GM12878 (cell line): ENCODE measurements at regions not wholly inside any gene's neighbourhood (a gene's known extent, or its start where the extent isn't known, plus 50 kb on each side); places are given as distances from the start of the nearest gene placed in this dataset.

Experiments
- ASH2L ChIP-seq: fragments of 300-600, 200-600 bp; sonication (generic); IDR thresholded peaks from 2 replicates; pipeline ENCODE4 v1.6.1; 2017; ENCODE audit warnings: low read depth, mild to moderate bottlenecking, borderline replicate concordance
- BHLHE40 ChIP-seq, 2 experiments: fragments of 450-650 bp in 1 of 2; IDR thresholded peaks; 2 replicates each; pipeline ENCODE4 v1.6.1; 2011 to 2017; ENCODE audit warnings: low read depth in 2 of 2, borderline replicate concordance in 1 of 2, improper control_type of control experiment in 1 of 2, low read length in 1 of 2, mild to moderate bottlenecking in 1 of 2
- CHD2 ChIP-seq: IDR thresholded peaks from 2 replicates; pipeline ENCODE4 v1.6.1; 2011; ENCODE audit warnings: low read depth, low read length, improper control_type of control experiment, borderline replicate concordance
- HCFC1 ChIP-seq: fragments of 150-350 bp; IDR thresholded peaks from 2 replicates; pipeline ENCODE4 v1.6.1; 2014; ENCODE audit warnings: low read length
- NBN ChIP-seq: fragments of 450-650 bp; IDR thresholded peaks from 2 replicates; pipeline ENCODE4 v1.6.1; 2016
- POLR2A ChIP-seq: IDR thresholded peaks from 2 replicates; pipeline ENCODE4 v1.6.1; 2011; ENCODE audit warnings: low read depth, mild to moderate bottlenecking, low read length
- REST ChIP-seq: IDR thresholded peaks from 2 replicates; pipeline ENCODE4 v1.6.1; 2012; ENCODE audit warnings: mild to moderate bottlenecking, low read depth, low read length
- ZNF274 ChIP-seq: IDR thresholded peaks from one replicate; pipeline ENCODE4 v1.8.0; 2011; ENCODE audit not compliant: insufficient read length, insufficient read depth
- TF ChIP-seq, protein P1 (sequence below), 3 experiments: IDR thresholded peaks in 2 of 3; conservative IDR thresholded peaks in 1 of 3; 2 replicates each; pipeline ENCODE4 v1.5.1; 2011; ENCODE audit warnings: low read depth in 3 of 3, low read length in 3 of 3, mild to moderate bottlenecking in 3 of 3, control low read depth in 2 of 3, moderate library complexity in 2 of 3, inconsistent platforms in 1 of 3, mixed read lengths in 1 of 3; ENCODE audit not compliant: control insufficient read depth in 2 of 3, insufficient read depth in 1 of 3; ENCODE audit errors: extremely low read depth in 1 of 3
- TF ChIP-seq, protein P2 (sequence below): fragments of 450-650 bp; conservative IDR thresholded peaks from 2 replicates; pipeline ENCODE4 v1.6.1; 2017; ENCODE audit warnings: mild to moderate bottlenecking, moderate library complexity

DNA sequence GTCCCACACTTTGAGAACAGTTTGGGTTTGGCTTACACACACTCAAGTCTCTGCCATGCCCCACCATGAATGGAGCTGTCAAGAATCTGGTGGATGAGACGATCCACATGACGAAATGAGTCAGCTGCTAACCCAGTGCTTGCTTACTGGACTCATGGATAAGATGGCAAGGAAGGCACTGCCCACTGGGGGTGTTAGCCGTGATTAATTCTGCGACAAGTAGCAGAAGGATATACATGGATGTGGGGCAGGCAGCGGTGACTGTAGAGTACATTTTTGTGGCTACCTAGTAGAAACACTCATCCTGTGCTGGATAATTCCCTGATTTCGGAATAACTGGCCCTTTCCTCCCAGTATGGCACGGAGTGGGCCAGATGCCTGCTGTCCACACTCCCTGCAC, 77.5 kb downstream of the SPATA31C2 start:
- TF ChIP-seq CHD2, result no peak
- no peak for TF ChIP-seq REST
- TF ChIP-seq ASH2L, result no peak
- no peak for TF ChIP-seq POLR2A
- no peak for TF ChIP-seq BHLHE40 (IDR thresholded peaks at IDR 0.05; ENCODE audit: borderline replicate concordance in 1 of 2, low read depth in 2 of 2, low read length in 1 of 2)
- TF ChIP-seq, protein P1, sequence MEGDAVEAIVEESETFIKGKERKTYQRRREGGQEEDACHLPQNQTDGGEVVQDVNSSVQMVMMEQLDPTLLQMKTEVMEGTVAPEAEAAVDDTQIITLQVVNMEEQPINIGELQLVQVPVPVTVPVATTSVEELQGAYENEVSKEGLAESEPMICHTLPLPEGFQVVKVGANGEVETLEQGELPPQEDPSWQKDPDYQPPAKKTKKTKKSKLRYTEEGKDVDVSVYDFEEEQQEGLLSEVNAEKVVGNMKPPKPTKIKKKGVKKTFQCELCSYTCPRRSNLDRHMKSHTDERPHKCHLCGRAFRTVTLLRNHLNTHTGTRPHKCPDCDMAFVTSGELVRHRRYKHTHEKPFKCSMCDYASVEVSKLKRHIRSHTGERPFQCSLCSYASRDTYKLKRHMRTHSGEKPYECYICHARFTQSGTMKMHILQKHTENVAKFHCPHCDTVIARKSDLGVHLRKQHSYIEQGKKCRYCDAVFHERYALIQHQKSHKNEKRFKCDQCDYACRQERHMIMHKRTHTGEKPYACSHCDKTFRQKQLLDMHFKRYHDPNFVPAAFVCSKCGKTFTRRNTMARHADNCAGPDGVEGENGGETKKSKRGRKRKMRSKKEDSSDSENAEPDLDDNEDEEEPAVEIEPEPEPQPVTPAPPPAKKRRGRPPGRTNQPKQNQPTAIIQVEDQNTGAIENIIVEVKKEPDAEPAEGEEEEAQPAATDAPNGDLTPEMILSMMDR (IDR thresholded peaks at IDR 0.05 in 2 of 3, conservative IDR thresholded peaks at IDR 0.05 in 1 of 3; ENCODE audit: control insufficient read depth in 2 of 3, extremely low read depth in 1 of 3, insufficient read depth in 1 of 3, low read depth in 3 of 3, low read length in 3 of 3), result no peak
- TF ChIP-seq NBN, result no peak
- no peak for TF ChIP-seq ZNF274
- TF ChIP-seq HCFC1, result no peak
- TF ChIP-seq, protein P2, sequence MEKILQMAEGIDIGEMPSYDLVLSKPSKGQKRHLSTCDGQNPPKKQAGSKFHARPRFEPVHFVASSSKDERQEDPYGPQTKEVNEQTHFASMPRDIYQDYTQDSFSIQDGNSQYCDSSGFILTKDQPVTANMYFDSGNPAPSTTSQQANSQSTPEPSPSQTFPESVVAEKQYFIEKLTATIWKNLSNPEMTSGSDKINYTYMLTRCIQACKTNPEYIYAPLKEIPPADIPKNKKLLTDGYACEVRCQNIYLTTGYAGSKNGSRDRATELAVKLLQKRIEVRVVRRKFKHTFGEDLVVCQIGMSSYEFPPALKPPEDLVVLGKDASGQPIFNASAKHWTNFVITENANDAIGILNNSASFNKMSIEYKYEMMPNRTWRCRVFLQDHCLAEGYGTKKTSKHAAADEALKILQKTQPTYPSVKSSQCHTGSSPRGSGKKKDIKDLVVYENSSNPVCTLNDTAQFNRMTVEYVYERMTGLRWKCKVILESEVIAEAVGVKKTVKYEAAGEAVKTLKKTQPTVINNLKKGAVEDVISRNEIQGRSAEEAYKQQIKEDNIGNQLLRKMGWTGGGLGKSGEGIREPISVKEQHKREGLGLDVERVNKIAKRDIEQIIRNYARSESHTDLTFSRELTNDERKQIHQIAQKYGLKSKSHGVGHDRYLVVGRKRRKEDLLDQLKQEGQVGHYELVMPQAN, result no peak
